ENCODE measurements at regions not wholly inside any gene's neighbourhood (a gene's known extent, or its start where the extent isn't known, plus 50 kb on each side); places are given as distances from the start of the nearest gene placed in this dataset.

- TF ChIP-seq CTCF (conservative IDR thresholded peaks at IDR 0.05; ENCODE audit: low read depth, low read length) (no peak), EZH2 (IDR thresholded peaks at IDR 0.05; ENCODE audit: low read length, unreplicated experiment) (no peak)
Measured at GRCh38 chr10:52485462-52485861, 171.4 kb downstream of the DKK1 start.
